GM19468 (cell line): ENCODE measurements at regions not wholly inside any gene's neighbourhood (a gene's known extent, or its start where the extent isn't known, plus 50 kb on each side); places are given as distances from the start of the nearest gene placed in this dataset.
"Not testable (repeated sequence)": the region's sequence is repeated elsewhere in the genome, so short reads cannot be mapped to it uniquely, and the experiment has no call there.

Experiments used
- ATAC-seq: cut with Tn5 transposase; IDR thresholded peaks from one replicate; pipeline ENCODE4 v1.9.1; 2021; ENCODE audit warnings: mild to moderate bottlenecking, moderate library complexity, moderate number of reproducible peaks; ENCODE audit not compliant: unreplicated experiment; ENCODE audit errors: extremely low read depth

DNA sequence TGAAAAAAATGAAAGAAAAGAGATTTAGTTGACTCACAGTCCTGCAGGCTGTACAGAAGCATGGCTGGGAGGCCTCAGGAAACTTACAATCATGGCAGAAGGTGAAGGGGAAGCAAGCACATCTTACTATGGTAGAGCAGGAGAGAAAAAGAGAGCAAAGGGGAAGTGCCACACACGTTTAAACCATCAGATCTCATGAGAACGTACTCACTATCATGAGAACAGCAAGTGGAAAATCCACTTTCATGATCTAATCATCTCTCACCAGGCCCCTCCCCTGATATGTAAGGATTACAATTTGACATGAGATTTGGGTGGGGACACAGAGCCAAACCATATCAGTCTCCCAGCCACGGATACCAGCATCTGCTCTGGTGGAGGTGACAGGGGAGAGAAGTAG lies 50.8 kb upstream of the CPOX start:
- ATAC-seq: no peak

DNA sequence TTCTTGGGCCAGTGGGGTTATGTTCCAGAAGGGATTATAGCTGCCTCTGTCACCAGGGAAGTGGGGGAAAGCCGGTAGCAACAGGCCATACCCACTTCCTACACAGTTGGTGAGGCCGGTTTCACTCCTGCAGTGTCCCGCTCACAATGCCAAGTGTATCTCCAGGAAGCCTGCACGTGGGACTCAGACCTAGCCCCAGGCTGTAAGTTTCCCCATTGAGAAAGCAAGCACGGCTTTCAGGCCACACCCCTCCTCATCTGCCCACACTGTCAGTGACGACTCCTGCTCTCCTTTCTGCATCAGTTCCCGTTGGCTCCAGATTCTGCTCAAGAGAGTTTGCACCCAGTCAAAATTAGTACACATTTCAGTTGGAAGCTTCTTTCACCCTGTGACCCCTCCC lies 51.6 kb upstream of the CPOX start:
- no peak for ATAC-seq

DNA sequence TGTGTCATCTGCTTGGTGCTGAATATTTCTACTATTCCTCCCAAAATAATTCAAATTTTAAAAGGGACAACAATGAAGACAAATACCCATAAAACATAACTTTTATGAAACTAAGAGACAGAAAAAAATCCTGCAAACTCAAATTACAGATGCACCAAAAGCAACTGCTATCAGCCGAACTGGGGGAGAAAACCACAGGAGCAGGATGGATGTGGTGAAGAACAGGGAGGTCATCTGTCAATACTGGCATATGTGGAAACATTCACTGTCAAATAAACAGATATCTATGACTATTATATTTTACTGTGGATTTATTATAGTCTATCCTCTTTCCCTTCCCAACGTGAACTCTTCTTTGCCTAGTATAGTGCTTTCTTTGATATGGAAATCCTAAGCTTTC lies 53.3 kb upstream of the CPOX start:
- ATAC-seq: no peak

DNA sequence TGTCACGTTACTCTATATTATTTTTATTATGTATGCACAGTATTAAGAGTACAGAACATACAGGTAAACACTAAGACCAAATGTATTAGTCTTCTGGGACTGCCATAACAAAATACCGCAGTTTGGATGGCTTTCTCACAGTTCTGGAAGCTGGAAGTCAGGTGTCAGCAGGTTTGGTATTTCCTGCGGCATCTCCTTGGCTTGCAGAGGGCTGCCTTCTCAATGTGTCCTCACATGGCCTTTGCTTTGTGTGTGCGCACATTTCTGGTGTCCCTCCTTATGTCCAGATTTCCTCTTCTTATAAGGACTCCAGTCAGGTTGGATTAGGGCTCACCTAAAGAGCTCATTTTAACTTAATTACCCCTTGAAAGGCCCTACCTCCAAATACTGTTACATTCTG lies 53.8 kb upstream of the CPOX start:
- ATAC-seq: no peak

DNA sequence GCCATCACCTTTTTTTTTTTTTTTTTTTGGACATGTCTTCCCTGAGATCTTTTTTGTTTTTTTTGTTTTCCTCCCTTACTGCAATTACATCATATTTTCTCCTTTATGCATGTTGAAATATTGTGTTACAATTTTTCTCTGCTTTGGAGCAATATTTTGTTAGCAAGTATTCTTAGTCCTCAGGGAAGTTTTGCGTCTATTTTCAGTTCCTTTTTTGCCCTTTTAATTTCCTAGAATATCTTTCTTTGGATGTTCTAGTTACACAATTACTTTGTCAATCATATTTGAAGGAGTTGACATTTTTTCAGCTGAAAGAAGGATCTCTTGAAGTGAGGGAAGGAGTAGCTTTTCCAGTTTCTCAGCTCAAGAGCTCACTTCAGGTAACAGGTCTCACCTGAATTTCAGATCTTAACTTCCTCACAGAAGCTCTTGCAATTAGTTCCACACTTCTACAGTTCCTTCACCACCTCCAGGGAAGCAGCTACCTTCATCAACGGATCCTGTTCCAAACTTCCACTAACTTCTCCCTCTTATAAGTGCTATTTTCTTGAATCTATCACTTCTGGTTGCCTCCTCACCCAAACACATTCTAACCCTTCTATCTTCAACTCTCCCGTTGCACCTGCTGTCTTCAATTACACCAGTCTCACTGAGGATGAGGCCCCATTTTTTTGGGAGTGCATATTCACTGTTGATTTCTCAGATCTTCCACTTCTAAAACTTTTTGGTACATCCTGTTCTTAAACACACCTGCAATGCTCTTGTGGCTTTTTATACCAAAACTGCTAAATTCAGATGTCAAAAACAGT lies 57.8 kb upstream of the CPOX start:
- ATAC-seq: no peak

DNA sequence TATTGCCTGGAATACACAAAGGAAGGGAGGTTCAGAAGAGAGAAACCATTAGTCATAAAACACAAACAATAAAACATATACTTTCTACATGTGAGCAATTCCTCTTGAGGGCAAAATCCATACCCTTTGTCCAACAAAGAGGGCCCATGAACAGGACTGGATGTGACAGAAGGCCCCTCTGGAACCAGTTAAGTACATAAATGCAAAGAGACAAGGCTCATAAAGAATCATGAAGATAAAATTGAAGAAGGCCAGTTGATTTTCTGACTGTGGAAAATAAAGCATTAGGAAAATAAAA lies 58.3 kb upstream of the CPOX start:
- ATAC-seq: no peak

DNA sequence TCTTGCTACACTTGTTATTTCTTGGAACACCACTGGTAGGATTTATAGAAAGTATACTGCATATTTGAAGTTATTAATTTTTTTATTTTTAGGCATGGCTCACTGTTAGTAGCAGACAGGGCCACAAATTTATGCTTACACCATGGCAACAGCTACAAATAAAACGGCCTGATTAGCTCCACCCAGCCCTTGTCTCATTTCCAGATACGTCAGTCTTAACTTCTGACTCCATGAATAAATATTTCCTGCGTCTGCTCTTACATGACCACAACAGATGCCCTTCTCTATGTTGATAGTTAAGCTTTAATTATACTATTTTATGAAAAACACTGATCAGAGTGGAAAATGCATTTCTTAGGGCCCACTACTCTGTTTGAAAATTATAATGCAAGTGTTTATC lies 62.3 kb upstream of the CPOX start:
- no peak for ATAC-seq

DNA sequence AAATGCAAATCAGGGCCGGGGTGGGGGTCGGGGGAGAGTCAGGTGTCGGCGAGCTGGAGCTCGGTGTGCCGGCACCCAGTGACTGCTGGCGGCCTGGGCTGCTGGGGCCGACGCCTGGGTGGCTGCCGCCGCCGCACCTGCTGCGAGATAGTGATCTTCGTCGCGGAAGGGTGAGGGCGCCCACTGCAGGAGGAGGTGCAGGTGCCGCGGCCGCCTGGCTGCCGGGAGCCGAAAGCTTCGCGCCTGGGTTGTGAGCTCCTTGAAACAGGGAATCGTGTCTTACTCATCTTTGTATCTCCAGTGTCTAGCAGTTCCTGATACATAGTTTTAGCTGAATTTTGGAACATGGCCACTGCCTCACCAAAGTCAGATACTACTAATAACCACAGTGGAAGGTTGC lies 64.0 kb upstream of the CPOX start:
- peak; percentile 96 for ATAC-seq

DNA sequence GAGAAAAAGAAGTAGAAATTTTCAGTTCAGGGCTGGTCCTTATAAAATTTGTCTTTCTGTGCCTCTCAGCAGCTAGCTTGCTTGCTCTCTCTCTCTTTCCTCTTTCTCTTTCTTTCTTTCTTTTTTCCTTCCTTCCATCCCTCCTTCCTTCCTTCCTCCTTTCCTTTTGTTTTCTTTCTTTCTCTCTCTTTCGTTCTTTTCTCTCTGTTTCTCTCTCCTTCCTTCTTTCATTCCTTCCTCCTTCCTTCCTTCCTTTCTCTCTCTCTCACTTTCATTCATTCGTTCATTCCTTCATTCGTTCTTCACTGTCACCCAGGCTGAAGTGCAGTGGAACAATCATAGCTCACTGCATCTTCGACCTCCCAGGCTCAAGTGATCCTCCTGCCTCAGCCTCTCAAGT lies 69.3 kb upstream of the CPOX start:
- no peak for ATAC-seq

DNA sequence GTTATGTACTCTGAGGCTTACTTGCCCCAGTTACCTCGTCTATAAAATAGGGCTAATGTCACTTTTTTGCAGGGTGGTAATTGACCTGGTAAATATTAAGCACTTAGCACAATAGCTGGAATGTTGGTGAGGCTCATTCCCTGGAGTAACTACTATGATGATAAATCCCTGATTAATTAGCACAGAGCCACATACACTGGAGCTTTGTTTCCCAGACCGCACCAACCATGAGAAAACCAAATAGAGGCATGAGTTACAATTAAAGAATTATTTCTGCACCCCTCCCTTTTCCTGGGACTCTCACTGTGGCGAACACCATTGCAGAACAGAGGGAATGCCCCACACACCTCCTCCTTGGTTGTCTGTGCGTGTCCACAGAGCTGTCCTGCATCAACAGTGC lies 76.6 kb upstream of the CPOX start:
- no peak for ATAC-seq

DNA sequence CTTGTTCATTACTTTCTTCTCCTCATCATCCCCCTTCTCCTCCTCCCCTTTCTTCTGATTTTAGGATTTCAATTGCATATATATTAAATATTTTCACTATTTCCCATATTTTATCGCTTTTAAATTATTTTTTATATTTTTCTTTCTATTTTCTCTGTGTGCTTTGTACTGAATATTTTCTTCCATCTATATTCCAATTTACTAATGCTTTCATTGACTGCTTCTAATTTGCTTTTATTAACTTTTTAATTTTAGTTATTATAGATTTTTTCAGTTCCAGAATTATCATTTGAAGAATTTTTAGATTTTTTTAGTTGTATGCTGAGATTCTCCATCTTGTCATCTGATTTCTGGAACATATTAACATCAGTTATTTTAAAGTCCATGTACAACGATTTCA lies 83.2 kb upstream of the ST3GAL6 start:
- no peak for ATAC-seq

DNA sequence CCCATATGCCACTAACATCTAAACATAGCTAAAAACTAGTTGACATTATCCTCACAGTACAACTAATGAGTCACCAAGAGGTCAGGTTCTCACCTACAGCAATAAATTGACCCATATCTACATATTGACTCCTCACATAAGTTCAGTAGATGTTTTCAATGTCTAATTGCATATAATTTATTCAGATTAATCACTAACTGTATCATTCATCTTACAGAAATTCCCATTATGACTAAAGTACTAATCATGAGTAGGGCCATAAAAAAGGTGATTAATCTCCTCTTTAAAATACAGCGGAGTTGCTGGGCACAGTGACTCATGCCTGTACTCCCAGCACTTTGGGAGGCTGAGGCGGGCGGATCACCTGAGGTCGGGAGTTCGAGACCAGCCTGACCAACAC lies 82.4 kb upstream of the ST3GAL6 start:
- ATAC-seq: no peak

DNA sequence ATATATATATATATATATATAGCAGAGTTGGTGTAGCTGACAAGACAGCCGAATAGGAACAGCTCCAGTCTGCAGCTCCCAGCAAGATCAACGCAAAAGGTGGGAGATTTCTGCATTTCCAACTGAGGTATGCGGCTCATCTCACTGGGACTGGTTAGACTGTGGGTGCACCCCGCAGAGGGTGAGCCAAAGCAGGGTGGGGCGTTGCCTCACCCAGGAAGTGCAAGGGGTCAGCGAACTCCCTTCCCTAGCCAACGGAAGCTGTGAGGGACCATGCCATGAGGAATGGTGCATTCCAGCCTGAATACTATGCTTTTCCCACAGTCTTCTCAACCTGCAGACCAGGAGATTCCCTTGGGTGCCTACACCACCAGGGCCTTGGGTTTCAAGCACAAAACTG lies 81.7 kb upstream of the ST3GAL6 start:
- ATAC-seq: no peak

DNA sequence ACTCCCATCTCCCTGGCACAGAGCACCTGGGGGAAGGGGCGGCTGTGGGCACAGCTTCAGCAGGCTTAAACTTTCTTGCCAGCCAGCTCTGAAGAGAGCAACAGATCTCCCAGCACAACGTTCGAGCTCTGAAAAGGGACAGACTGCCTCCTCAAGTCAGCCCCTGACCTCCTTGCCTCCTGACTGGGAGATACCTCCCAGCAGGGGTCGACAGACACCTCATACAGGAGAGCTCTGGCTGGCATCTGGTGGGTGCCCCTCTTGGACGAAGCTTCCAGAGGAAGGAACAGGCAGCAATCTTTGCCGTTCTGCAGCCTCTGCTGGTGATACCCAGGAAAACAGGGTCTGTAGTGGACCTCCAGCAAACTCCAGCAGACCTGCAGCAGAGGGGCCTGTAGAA lies 80.7 kb upstream of the ST3GAL6 start:
- ATAC-seq: not testable (repeated sequence)

DNA sequence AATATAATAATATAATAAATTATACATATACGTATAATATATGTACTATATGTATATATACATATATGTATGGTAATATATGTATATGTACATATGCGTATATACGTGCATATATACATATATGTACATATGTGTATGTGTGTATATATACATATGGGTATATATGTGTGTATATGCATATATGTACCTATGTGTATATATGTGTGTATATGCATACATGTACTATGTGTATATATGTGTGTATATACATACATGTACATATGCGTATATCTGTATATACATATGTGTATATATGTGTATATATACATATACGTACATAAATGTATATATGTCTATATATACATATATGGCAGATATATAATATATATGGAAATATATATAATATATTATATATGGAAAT lies 74.8 kb upstream of the ST3GAL6 start:
- no peak for ATAC-seq

DNA sequence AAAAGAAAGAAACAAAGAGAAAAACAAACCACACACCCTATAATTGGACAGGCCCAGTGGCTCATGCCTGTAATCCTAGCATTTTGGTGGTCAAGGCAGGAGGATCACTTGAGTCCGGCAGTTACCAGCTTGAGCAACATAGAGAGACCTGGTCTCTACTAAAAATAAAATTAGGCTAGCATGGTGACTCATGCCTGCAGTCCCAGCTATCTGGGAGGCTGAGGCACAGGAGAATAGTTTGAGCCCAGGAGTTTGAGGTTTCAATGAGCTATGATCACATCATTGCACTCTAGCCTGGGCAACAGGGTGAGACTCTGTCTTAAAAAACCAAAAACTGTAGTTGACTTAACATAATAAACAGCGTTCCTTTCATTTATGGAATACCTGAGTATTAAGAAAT lies 72.3 kb upstream of the ST3GAL6 start:
- no peak for ATAC-seq

DNA sequence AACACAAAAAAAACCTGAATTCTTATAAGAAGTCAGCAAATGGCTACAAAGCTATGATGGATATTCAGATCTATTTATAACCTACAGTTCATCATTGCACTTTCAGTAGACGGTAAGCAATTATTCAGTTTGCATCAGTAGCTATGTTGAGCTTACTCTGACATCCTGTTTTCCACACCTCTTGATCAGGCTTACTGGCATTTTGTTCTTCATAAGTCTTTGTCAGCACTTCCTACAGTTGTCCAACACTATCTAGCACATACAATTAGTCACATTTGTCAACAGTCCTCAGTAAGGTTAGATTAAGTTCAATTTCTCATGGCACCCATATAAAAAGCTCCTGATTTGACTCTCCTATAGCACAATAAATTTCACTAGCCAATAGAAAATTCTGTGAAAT lies 71.2 kb upstream of the ST3GAL6 start:
- no peak for ATAC-seq

DNA sequence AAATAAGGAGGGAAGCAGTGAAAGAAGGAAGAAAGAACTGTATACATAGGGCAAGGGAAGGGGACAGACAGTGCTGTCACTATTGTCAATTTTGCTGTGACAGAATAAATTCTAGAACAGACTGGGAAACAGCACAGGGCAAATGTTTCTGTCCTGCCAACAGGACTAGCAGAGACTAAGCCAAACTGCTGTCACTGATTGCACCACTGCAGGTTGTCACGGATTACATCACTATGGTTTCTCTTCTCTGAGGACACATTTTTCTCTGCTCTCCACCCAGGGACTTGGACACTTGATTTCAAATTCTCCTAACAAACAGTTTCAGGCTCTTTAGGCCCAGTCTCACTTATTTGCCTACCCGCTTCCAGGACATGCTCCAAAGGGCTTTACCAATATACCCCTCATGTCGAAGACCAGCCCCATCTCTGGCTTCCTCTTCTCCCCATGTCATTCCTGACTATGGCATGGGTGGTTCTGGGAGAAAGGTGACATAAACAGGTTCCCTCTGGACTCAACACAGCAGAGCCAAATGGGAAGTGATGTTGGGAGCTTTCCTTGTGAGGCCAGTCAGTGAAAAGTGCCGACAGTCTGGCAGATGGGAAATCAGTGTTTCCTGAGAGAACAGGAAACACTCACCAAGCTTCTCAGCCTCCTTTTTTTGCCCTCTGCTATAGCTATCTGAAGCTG lies 70.2 kb upstream of the ST3GAL6 start:
- ATAC-seq: no peak

DNA sequence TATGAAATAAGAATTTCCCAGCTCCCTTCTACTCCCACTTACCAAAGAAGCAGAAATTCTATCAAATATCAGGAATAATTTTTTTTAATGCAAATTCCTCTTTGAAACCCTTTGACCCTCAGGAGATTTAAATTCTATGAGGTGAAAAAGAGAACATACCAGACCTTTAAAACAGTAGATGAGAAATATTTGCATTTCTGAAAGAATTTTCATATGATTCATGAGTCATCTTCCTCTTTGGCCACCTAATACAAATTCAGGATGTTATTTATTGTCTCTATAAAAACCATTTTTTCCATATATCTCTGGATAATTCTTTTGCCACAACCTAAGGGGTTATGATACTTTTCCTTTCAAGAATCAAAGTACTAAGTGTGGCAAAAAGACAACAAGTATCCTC lies 67.3 kb upstream of the ST3GAL6 start:
- ATAC-seq: no peak

DNA sequence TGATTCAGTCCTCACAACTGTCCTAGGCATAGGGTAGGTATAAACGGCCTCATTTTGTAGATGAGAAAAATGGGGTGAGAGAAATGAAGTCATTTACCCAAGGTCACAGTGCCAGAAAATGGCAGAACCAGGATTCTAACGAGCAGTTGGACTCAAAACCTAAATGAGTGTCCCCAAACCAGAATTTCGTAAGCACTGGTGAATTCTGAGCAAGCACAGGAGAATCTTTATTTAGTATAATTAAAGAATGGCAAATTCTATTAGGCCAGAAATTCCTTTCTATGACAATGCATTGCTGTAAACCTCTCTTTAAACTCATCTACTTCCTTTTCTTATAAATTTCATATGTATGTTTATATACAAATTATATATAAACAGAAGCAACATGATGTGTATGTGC lies 66.8 kb upstream of the ST3GAL6 start:
- ATAC-seq: not testable (repeated sequence)

DNA sequence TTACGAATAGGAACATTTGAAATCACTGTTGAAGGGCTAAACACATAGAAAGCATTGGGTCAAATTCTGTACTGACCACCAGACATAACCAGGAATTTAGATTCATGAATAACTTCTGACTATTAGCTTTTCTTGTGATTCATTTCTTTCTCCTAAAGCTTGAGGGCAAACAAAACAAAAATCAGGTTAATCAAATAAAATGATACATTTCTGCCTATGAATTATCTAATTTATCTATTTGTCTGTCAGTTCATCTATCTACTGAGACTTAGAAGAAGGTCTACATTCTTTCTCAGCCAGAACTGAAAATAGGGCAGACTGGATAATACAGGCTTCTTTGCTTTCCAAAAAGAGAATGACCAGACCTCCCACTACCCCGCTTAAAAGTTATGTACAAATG lies 65.9 kb upstream of the ST3GAL6 start:
- ATAC-seq: no peak

DNA sequence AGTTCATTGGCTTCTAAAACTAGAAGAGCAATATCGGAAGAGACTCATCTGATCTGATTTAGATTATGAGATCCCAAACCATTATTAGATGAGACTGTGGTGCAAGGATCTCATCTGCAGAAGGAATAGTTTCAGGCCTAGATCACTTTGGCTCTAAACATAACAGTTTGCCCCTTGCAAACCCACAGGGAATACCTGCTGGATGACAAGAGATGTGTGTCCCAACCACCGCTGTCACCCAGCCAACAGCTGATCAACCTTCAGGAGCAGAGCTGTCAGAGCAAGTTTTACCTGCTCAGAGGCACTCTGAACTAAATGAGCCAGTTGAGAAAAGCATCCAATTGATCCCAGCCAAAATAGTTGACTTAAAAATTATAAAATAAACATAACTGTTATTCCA lies 64.0 kb upstream of the ST3GAL6 start:
- ATAC-seq: no peak
